Activated CD8-positive, alpha-beta memory T cell treated with anti-CD3 and anti-CD28 coated beads, Interleukin-2, amount 50 U/mL, for 1 hour (primary cell): ENCODE measurements at regions not wholly inside any gene's neighbourhood (a gene's known extent, or its start where the extent isn't known, plus 50 kb on each side); places are given as distances from the start of the nearest gene placed in this dataset.
"Not testable (repeated sequence)": the region's sequence is repeated elsewhere in the genome, so short reads cannot be mapped to it uniquely, and the experiment has no call there.

Source experiments
- DNase-seq: peaks from one replicate; pipeline ENCODE4 v3.0.0-alpha.2; 2020; ENCODE audit errors: extremely low read depth

DNA sequence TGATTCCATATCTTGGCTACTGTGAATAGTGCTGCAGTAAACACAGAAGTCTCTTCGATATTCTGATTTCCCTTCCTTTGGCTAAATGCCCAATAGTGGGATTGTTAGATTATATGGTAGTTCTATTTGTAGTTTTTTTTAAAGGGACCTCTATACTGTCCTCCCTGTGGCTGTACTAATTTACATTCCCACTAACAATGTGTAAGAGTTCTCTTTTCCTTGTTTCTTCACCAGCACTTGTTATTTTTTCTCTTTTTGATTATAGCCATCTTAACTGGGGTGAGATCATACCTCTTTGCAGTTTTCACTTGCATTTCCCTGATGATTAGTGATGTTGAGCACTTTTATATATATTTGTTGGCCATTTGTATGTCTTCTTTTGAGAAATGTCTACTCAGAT lies 102.0 kb downstream of the CARTPT start:
- DNase-seq = no peak

DNA sequence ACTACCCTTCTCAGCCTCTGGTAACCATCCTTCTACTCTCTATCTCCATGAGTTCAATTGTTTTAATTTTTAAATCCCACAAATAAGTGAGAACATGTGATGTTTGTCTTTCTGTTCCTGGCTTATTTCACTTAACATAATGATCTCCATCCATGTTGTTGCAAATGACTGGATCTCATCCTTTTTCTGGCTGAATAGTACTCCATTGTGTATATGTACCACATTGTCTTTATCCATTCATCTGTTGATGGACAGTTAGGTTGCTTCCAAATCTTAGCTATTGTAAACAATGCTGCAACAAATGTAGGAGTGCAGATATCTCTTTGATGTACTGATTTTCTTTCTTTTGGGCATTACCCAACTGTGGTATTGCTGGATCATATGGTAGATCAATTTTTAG lies 103.0 kb downstream of the CARTPT start:
- not testable (repeated sequence) for DNase-seq

DNA sequence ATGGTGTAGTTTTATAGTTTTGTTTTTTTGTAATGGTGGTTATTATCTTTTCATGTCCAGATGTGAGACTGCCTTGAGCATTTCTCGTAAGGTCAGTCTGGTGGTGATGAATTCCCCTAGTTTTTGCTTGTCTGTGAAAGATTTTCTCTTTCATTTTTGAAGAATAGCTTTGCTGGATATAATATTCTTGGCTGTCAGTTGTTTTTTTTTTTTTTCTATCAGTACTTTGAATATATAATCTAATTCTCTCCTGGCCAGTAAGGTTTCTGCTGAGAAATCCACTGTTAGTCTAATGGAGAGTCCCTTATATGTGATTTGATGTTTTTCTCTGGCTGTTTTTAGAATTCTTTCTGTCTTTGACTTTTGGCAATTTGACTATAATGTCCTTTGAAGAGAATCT lies 106.9 kb downstream of the CARTPT start:
- DNase-seq = no peak

DNA sequence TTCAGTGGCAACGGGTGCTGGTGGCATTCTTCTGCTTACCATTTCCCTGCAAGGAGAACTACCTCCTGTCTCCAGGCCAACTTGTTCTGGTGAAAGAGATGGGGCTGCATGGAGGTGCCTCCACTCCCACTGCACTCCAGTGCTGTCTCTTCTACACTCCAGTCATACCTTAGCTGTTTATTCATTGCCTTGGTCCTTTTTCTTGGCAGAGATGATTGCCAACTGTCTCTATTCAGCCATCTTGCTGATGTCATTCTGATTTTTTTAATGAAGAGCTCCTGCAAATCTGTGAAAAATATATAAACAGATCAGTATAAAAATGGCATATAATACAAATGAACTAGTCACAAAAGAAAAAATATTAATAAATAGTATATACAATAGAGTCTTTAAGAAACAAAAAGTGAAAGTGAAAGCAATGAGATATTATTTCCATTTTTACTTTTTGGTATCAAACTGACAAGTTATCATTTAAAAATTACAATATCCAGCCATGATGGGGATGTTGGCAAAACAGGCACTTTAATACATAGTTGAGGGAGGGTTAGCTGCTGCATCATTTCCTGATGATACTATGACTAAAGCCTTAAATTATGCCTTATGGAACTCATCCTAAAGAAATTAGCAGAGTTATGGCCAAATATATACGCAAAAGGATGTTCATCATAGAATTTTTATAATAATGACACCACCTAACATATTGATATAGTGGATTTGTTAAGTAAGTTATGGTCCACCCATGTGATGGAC lies 109.4 kb downstream of the CARTPT start:
- DNase-seq = no peak

DNA sequence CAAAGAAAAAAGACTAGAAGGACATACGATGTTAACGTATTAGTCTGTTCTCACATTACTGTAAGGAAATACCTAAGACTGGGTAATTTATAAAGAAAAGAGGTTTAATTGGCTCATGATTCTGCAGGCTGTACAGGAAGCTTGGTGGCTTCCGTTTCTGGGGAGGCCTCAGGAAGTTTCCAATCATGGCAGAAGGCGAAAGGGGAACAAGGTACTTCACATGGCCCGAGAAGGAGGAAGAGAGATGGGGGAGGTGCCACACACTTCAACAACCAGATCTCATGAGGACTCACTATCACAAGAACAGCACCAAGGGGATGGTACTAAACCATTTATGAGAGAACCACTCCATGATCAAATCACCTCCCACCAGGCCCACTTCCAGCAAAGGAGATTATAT lies 110.1 kb downstream of the CARTPT start:
- DNase-seq = no peak

DNA sequence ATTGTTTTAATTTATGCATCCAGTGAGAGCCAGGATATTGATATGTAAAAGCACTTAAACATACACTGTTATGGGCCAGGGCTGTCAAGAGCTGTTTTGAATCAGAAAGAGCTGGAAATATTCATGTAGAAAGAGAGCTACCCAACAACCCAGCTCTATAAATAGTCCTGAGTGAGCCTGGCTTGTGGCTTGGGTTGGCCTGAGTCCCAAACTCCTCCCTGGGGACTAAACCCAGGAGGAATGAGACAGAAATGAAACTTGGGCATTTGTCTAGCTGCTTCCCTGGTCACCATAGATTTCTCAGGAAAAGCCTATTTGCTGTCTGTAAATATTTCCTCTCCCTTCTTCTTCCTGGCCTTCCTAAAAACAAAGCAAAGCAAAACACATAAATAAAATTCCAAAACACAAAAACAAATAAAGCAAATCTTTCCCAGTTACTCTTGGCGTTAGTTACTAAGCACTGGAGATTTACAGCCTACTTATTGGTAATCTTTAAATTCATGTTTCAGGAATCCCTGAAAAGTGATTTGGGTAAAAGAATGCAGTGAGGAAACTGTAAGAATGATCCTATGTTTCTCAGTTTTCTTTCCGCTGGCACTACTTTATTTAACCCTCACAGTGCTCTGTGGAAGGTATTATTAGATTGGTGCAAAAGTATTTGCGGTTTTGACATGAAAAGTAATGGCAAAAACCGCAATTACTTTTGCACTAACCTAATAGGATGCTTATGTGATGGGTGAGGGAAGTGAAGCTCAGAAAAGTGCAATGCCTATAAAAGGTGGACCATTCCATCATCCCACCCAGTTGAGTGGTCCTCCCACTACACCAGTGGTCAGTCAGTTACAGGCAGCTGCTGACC lies 111.8 kb downstream of the CARTPT start:
- DNase-seq = no peak

DNA sequence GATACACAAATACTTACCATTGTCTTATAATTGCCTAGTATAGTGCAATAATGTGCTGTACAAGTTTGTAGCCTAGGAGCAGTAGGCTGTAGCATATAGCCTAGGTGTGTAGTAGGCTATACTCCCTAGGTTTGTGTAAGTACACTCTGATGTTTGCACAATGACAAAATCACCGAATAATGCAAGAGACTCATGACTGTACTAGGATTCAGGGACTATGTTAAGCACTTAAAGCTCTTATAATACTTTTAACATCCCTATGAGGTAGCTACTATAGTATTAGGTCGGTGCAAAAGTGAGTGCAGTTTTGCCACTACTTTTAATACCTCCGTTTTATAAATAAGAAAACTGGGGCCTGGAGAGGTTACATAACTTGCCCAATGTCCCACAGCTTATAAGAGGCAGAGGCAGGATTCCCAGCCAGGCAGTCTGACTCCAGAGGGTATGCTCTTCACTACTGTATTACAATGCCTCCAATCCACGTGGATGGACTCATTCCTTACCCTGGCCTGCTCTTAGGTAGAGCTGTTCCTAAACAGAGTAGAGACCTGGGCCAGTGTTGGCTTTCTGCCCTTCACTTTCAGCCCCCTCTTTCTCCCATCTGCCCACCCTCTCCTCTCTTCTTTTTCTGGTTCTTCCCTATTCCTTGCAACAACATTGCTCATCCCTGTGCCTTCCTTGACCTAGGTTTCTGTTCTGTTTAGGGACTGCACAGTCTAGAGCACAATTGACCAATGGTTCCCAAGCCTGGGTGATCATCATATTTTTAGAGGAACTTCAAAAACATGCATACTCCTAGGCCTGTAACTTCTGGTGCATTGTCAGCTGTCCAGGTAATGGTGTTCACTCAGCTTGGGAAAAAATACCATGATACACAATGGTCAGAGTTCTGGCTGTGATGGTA lies 114.0 kb downstream of the CARTPT start:
- no peak for DNase-seq

DNA sequence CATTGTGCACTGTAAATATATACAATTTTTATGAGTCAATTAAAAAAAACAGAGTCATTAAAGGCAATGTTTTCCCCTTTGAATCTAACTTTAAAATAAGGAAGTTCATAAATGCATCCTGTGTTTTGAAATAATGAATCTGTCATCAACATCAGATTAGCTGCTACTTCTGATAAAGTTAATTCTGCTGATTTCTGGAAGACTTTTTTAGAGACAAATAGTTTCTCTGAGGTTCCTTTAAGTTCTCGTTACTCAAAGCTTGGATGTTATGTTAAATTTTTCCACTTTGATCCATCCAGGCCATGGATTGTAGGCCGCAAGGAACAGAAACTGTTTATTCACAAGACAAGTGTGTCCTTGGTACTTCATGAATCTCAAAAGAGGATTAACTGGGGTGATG lies 115.5 kb downstream of the CARTPT start:
- DNase-seq = no peak

DNA sequence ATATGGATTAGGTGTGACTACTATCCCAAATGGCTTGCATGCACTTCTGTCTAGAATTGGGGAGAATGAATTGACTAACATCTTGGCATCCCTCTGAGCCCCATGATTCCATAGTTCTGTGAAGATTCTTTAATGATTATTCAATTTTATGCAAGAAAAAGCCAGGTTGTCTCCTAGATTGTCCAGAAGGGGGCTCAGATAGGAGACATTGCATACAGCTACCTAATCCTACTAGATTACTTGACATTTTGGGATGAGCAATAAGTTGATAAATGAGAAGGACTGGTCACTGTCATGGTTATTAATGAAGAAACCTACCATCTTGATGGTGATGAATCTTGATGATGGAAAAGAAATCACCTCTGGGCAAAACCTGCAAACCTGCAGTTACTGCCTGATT lies 117.0 kb downstream of the CARTPT start:
- DNase-seq = no peak

DNA sequence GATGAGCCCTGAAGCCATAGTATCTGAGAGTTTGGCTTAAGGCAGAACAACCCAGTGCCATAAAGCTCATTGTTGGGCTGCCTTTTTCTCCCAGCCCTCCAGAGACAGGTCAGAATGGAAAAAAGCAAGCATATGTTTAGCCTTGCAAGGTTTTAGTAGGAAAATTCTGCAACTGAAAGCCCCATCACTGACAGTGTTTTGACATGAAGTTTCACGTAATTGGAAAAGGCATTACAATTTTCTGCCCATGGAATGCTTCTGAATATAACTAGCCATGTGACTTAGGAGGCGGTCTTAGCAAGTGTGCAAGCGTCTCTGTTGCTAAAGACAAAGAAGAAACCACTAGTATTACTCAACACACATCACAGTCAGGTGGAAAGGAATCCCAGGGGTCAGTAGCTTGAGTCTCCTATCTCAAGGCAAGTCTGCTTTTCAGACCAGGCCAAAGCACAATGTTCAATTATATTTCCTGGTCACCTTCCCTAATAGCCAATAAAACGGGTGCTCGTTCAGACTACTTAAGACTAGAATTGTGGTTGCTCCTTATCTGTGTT lies 117.6 kb downstream of the CARTPT start:
- no peak for DNase-seq

DNA sequence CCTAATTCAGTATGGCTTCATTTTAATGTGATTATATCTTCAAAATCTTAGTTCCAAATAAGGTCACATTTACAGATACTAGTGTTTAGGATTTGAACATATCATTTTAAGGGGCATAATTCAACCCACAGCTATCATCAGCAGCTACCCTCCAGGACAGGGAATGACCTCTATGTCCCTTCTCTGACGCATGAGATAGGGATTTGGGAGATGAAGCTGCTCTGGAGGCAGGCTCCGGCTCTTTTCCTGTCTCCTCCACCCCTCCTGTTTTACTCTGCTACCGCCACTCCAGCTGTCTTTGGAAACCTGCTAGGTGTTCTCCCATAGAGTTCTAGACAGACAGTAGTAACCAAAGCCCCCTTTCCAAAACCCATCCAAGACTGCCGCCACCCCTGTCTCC lies 119.2 kb downstream of the CARTPT start:
- DNase-seq = no peak

DNA sequence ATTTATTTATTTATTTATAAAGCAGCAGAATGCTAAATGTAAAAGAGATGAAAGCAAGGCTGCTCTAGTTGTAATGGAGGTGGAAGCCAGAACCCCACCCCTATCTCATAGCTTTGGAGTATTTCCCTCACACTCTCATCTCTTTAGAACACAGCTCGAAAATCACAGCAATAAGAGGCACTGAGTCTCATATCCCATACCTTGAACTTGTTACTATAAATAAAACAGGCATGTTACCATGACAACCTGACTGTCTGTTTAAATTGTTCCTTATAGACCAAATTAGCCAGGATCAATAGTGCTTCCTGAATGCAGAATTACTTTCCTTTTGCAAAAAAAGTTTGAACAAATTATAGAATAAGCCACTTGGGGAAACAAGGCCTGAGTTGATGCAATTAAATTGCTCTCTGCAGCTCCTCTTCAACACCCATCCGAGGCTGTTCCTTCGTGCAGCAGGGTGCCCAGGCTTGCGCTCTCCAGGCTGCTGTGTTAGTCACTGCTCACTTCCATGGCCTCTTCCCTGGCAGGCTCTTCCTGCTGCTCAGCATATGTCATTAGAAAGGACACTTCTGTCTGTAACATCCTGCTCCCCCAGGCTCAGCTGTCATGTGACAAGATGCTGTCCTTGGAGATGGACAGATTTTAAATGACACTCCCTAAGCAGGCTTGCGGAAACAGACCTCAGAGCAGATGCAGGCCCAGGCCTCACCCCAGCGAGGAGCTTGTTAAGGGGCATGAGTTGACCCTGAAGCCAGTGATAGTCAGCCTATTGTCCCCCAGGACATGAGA lies 120.2 kb downstream of the CARTPT start:
- no peak for DNase-seq

DNA sequence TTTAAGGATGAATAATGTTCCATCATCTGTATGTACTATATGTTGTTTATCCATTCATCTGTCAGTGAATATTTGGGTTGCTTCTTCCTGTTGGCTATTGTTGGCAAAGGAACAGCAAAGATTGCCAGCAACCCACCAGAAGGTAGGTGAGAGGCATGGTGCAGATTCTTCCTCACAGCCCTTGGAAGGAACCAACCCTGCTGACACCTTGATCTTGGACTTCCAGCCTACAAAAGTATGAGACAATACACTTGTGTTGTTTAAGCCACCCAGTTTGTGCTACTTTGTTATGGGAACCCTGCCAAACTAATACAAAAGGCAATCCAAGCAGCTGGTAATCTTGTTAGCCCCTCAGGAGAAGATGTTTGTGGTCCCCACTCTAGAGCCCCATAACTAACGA lies 122.0 kb downstream of the CARTPT start:
- no peak for DNase-seq

DNA sequence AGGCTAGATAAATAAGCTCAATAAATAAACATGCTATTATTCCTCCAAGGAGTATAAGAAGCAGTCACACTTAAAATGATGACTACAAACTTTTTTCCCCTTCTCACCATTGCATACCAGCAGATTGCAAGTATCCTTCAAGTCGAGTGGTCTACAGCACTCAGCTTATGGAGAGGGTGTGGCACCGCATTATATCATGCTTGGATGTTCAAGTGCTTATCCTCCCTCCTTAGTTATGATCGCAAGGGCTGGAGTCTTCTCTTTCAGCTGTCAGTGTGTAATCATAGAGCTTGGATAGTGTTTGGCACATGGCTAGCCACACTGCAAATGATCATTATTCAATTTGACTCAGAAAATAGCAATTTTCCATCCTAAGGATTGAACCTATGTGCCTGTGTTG lies 124.0 kb downstream of the CARTPT start:
- no peak for DNase-seq

DNA sequence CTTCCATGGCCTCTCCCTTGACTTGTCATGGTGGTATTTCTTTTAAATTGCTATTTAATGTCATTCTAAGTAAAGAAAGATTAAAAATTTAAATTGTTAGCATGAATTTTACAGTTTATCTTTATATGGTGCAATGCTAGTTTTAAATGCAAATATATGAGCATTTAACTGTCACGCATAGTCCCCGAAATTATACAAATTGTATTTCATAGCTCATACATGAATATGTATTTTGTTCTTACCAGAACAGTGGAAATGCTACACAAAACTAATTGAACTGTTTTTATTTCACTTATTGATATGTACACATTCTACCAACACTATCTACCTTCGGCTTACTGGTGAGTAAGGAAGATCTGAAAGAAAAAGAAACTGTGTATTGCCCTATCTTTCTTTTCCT lies 125.8 kb downstream of the CARTPT start:
- no peak for DNase-seq

DNA sequence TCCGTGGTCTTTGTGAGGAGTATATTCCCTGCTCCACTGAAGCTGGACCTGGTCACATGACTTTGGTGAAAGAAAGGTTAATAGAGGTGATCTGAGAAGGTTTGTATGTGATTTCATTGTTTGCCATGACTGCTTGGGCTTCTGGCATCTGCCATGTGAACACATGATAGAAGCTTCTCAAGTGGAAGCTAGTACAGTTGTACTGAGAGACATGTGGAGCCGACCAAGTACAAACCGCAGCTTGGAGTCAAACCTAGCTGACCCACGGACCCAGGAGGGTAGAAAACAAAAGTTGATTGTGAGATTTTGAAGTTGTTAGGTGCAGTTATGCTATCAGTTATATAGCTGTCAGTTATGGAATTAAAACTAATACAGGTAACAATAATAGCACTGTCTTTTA lies 140.4 kb downstream of the CARTPT start:
- DNase-seq = no peak

DNA sequence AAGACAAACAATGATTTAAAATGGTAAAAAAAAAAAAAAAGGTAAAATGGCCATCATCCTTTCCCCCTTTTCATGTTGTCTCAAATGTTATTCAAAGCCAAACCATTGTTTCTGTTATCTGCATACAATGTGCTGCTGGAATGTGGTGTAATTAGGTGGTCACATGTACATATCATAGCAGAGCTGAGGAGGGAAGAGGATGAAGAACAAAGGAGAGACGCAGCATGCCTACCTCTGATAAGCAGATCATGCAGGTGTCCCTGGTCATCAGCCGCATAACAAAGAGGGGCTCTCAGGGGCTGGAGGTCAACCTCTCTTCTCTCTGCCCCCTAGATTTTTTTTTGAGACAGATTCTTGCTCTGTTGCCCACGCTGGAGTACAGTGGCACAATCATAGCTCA lies 141.0 kb downstream of the CARTPT start:
- no peak for DNase-seq

DNA sequence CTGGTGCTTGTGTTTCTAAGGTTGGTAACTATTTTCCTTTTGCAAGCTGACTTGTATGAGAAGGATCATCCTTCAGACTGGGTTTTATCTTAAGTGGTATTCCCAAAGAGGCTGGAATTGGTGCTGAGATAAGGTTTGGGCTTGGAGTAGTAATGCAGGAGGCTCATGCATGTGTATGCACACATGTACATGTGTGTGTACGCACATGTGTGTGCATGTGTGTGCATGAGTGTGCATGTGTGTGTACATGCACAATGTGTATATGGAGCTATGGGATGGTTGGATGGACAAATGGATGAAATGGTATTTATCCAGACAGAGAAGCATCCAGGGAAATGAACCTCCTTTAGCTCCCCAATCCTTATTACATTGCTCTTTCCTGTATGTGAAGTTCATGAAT lies 142.6 kb downstream of the CARTPT start:
- DNase-seq = no peak

DNA sequence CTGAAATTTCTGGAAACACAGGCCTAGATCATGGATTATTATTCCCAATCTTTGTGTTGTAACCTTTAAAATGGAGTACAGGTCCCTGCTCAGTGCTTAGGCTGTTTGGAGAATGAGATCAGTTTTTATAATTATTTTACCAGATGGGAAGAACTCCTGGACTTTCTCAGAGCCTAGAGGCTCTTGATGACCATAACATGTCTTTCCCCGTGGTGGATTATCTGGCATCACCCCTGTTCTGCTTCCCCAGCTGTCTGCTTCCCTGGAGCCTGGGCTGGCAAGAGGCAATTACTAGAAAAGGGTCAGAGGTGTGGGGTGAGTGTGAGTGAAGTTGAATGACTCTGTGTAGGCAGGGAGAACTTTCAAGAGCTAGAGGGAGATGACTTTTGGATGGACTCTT lies 143.0 kb downstream of the CARTPT start:
- no peak for DNase-seq

DNA sequence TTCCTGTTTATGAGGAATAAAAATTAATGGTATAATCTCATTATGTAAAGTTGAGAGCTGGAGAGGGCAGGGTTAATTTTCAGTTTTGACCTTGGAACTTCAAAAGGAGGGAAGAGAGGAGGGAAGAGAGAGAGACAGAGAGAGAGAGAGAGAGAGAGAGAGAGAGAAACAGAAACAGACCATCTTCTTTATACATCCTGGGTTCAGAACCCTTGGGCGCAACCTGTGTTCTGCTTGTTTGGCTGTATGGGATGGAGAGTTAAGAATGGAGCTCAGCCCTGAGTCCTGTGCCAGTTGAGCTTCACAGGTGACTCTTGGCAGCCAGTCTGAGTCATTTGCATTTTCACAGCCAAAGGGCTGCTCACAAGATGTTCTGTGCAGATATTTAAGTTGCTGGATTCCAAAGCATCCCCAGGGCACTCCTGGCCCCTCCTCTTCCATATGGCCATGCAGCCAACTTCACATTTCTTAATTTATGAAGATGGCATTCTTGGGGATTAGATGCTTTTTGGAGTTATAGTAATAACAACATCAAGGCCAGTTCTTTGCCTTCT lies 143.5 kb downstream of the CARTPT start:
- no peak for DNase-seq
